ENCODE measurements at regions not wholly inside any gene's neighbourhood (a gene's known extent, or its start where the extent isn't known, plus 50 kb on each side); places are given as distances from the start of the nearest gene placed in this dataset.

- no peaks in the 10 kb centered on the region for H3K9me3 ChIP-seq (ENCODE audit: control insufficient read depth, low read depth, low read length)
- no peak for FAIRE-seq
These were observed 689.2 kb downstream of the MATN1 start for GRCh38 chr1:30034105-30034626.

GRCh38 chr1:30033256-30034104, 689.9 kb downstream of the MATN1 start:
- no peak overlapping the region for H3K4me3 ChIP-seq (ENCODE audit: control insufficient read depth in 2 of 3, extremely low read depth in 1 of 3, insufficient read depth in 2 of 3, low read depth in 1 of 3, low read length in 3 of 3)
- H2AFZ ChIP-seq (ENCODE audit: control insufficient read depth, low read length): no peak overlapping the region

More at GRCh38 chr1:30034105-30034626, 689.2 kb downstream of the MATN1 start:
- no peak overlapping the region for H3K27ac ChIP-seq (ENCODE audit: control insufficient read depth, insufficient read depth, low read length)
- no peak overlapping the region for H3K4me2 ChIP-seq (ENCODE audit: control insufficient read depth, extremely low read depth, insufficient read depth, low read depth, low read length)
- no peak overlapping the region for H3K9ac ChIP-seq (ENCODE audit: control insufficient read depth, extremely low read depth, insufficient read depth, low read length)
- dilution Hi-C loops (cut with MboI; ENCODE audit: extremely low pct_ligation_motif_present, low sequenced_read_pairs): no loop called here
- H4K20me1 ChIP-seq (ENCODE audit: control insufficient read depth, extremely low read depth, insufficient read depth, low read length): no peaks in the 10 kb centered on the region
- H3K79me2 ChIP-seq (ENCODE audit: control insufficient read depth, insufficient read depth, low read length): no peaks in the 10 kb centered on the region
- H3K9me1 ChIP-seq (ENCODE audit: control insufficient read depth, extremely low read depth, insufficient read depth, low read length): no peaks in the 10 kb centered on the region
- no peaks in the 10 kb centered on the region for H3K4me1 ChIP-seq (ENCODE audit: control insufficient read depth, extremely low read depth, insufficient read depth, low read length)
- H3K36me3 ChIP-seq (ENCODE audit: control insufficient read depth in 2 of 2, extremely low read depth in 1 of 2, insufficient read depth in 2 of 2, low read length in 2 of 2): no peaks in the 10 kb centered on the region
- peaks cover 2% of the 10 kb centered on the region for H3K27me3 ChIP-seq (ENCODE audit: control insufficient read depth, extremely low read depth, insufficient read depth, low read length)
- no peak for DNase-seq (ENCODE audit: low read depth, low spot score)
- no peak overlapping the region for H2AFZ ChIP-seq (ENCODE audit: control insufficient read depth, low read length)
- TF ChIP-seq CTCF (optimal IDR thresholded peaks at IDR 0.05 in 1 of 3, IDR thresholded peaks at IDR 0.05 in 1 of 3, conservative IDR thresholded peaks at IDR 0.05 in 1 of 3; ENCODE audit: extremely low read depth in 1 of 3, insufficient read depth in 2 of 3, low read length in 3 of 3) (no peak), EZH2 (IDR thresholded peaks at IDR 0.05; ENCODE audit: low read length) (no peak)
- H3K4me3 ChIP-seq (ENCODE audit: control insufficient read depth in 2 of 3, extremely low read depth in 1 of 3, insufficient read depth in 2 of 3, low read depth in 1 of 3, low read length in 3 of 3): no peak overlapping the region

More at GRCh38 chr1:30033256-30034104, 689.9 kb downstream of the MATN1 start:
- no peaks in the 10 kb centered on the region for H3K9me3 ChIP-seq (ENCODE audit: control insufficient read depth, low read depth, low read length)
- no peak overlapping the region for H3K4me2 ChIP-seq (ENCODE audit: control insufficient read depth, extremely low read depth, insufficient read depth, low read depth, low read length)
- H3K36me3 ChIP-seq (ENCODE audit: control insufficient read depth in 2 of 2, extremely low read depth in 1 of 2, insufficient read depth in 2 of 2, low read length in 2 of 2): no peaks in the 10 kb centered on the region
- no peak for DNase-seq (ENCODE audit: low read depth, low spot score)
- no peak for FAIRE-seq
- TF ChIP-seq CTCF (optimal IDR thresholded peaks at IDR 0.05 in 1 of 3, IDR thresholded peaks at IDR 0.05 in 1 of 3, conservative IDR thresholded peaks at IDR 0.05 in 1 of 3; ENCODE audit: extremely low read depth in 1 of 3, insufficient read depth in 2 of 3, low read length in 3 of 3) (no peak), EZH2 (IDR thresholded peaks at IDR 0.05; ENCODE audit: low read length) (no peak)
- no peaks in the 10 kb centered on the region for H3K4me1 ChIP-seq (ENCODE audit: control insufficient read depth, extremely low read depth, insufficient read depth, low read length)
- no peak overlapping the region for H3K27ac ChIP-seq (ENCODE audit: control insufficient read depth, insufficient read depth, low read length)
- H3K27me3 ChIP-seq (ENCODE audit: control insufficient read depth, extremely low read depth, insufficient read depth, low read length): peaks cover 6% of the 10 kb centered on the region
- dilution Hi-C loops (cut with MboI; ENCODE audit: extremely low pct_ligation_motif_present, low sequenced_read_pairs): no loop called here
- no peak overlapping the region for H3K9ac ChIP-seq (ENCODE audit: control insufficient read depth, extremely low read depth, insufficient read depth, low read length)
- no peaks in the 10 kb centered on the region for H4K20me1 ChIP-seq (ENCODE audit: control insufficient read depth, extremely low read depth, insufficient read depth, low read length)
- no peaks in the 10 kb centered on the region for H3K79me2 ChIP-seq (ENCODE audit: control insufficient read depth, insufficient read depth, low read length)
- no peaks in the 10 kb centered on the region for H3K9me1 ChIP-seq (ENCODE audit: control insufficient read depth, extremely low read depth, insufficient read depth, low read length)

Data from keratinocyte (primary cell).